Skin epidermis (tissue), 12 donors: ENCODE measurements at regions not wholly inside any gene's neighbourhood (a gene's known extent, or its start where the extent isn't known, plus 50 kb on each side); places are given as distances from the start of the nearest gene placed in this dataset.
"Not testable (repeated sequence)": the region's sequence is repeated elsewhere in the genome, so short reads cannot be mapped to it uniquely, and the experiment has no call there.

ENCODE experiments used
- H3K27ac ChIP-seq, 21 experiments: fragments of 200-600 bp; sonication (generic) in 11 of 21; one replicate each; pipeline ENCODE4 v1.5.0; 2020; ENCODE audit warnings: mild to moderate bottlenecking in 3 of 21, inconsistent platforms in 2 of 21, moderate library complexity in 2 of 21
- H3K4me3 ChIP-seq, 7 experiments: fragments of 200-600 bp; sonication (generic) in 2 of 7; one replicate each; pipeline ENCODE4 v1.5.0; 2020; ENCODE audit warnings: inconsistent platforms in 2 of 7, mild to moderate bottlenecking in 2 of 7, moderate library complexity in 1 of 7

DNA sequence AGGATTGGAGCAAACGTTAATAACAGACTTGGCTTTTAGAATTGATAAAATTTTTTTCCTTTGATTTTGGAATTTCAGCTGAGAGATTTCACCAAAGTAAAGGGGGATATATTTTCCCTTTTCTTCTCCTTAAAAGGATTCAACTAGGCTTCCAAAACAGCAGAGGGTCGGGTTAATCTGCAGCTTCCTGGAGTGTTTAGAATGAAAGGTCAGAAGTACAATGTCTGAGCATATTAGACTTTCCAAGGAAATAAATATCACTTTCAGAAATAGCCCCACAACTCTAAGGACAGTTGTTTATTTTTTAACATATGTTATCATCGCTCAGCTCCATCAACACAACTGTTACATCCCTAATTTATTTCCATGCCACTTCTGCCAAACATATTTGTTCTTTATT, 1532.9 kb upstream of the RAG2 start:
- no peak overlapping the region for H3K27ac ChIP-seq
- H3K4me3 ChIP-seq: no peak overlapping the region

GRCh38 chr11:38130514-38130913, 1532.5 kb upstream of the RAG2 start:
- H3K4me3 ChIP-seq: no peak overlapping the region
- H3K27ac ChIP-seq: no peak overlapping the region

DNA sequence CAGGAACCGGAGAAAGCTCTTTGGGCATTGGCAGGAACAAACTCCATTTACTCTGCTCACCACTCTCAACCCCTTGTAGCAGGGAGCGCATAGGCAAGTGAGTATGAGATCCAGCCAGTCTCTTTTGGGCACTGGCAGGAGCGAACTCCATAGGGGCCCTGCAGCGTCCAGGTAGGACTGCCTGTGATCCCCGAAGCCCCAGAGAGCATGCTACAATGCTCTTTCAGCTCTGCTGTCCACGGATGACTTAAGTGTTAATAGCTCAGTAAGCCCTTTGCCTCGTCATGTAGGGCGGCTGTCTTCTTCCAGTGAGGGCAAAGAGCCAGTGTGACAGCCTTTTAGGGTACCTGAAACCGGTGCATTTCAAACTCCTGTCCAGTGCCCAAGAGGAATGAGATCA, 1525.6 kb upstream of the RAG2 start:
- no peak overlapping the region for H3K4me3 ChIP-seq

GRCh38 chr11:38116616-38117015, 1518.6 kb upstream of the RAG2 start:
- H3K27ac ChIP-seq, H3K4me3 ChIP-seq: not testable (repeated sequence)

More for the DNA sequence above, 1525.6 kb upstream of the RAG2 start:
- no peak overlapping the region for H3K27ac ChIP-seq

- H3K4me3 ChIP-seq, H3K27ac ChIP-seq: not testable (repeated sequence)
Measured at GRCh38 chr11:38115381-38115780, 1517.3 kb upstream of the RAG2 start.

DNA sequence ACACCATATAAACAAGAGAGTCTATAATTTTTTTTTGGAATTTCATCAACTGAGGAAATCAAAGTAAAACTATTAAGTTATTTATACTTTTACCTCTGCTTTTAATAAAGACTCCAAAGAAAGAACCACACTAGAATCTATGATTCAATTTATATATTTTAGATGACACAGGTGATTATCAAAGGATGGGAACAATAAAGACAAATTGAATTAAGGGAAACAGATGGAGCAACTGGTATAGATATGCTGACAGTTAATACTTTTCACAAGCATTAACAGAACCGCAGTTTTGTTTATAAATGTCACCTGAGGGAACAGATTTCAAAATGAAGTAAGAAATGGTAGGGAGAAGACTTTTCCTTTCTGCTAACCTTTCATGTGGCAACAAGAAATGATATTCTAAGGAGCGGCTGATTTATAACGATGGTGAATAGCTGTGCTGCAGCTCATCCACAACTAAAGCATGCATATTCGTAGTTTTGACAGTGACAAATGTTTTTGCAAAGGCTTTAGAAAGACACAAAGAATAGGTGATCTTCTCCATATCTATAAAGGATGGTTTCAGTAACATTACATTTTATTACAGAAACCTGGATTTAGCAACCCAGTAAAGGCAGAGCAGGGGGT, 1502.9 kb upstream of the RAG2 start:
- no peak overlapping the region for H3K27ac ChIP-seq
- H3K4me3 ChIP-seq: no peak overlapping the region

GRCh38 chr11:38095268-38095667, 1497.2 kb upstream of the RAG2 start:
- no peak overlapping the region for H3K27ac ChIP-seq
- H3K4me3 ChIP-seq: no peak overlapping the region

DNA sequence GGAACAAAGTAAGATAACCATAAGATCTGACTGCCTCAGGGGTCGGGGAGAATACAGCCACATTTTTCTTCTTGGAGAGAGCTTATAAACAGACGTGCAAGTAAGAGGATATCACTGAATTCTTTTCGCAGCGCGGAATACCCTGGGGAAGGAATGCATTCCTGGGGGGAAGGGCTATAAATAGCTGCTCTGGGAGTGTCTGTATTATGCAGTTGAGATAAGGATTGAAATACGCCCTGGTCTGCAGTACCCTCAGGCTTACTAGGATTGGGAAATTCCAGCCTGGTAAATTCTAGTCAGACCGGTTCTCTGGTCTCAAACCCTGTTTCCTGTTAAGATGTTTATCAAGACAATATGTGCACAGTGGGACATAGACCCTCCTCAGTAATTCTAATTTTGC, 1491.7 kb upstream of the RAG2 start:
- Histone ChIP-seq H3K4me3 (no peak overlapping the region), H3K27ac (no peak overlapping the region)

GRCh38 chr11:38060920-38061319, 1462.9 kb upstream of the RAG2 start:
- Histone ChIP-seq H3K27ac (no peak overlapping the region), H3K4me3 (no peak overlapping the region)

GRCh38 chr11:38060136-38060535, 1462.1 kb upstream of the RAG2 start:
- Histone ChIP-seq H3K27ac (no peak overlapping the region), H3K4me3 (no peak overlapping the region)

DNA sequence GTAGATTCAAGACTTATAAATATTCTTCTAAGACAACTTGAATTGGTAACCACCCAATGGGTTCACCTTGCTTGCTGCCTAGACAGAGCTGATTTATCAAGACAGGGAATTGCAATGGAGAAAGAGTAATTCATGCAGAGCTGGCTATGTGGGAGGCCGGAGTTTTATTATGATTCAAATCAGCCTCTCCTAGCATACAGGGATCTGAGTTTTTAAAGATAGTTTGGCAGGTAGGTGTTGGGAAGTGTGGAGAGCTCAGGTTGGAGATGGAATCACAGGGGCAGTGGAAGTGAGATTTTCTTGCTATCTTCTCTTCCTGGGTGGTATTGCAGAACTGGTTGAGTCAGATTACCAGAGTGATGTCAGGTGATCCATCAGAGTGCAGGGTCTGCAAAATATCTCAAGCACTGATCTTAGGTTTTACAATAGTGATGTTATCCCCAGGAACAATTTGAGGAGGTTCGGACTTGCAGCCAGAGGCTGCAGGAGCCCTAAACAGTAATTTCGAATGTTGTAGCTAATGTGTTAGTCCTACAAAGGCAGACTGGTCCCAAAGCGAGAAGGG, 1448.6 kb upstream of the RAG2 start:
- no peak overlapping the region for H3K27ac ChIP-seq
- no peak overlapping the region for H3K4me3 ChIP-seq

- H3K27ac ChIP-seq: no peak overlapping the region
Measured at GRCh38 chr11:38043060-38043459, 1445.0 kb upstream of the RAG2 start.

DNA sequence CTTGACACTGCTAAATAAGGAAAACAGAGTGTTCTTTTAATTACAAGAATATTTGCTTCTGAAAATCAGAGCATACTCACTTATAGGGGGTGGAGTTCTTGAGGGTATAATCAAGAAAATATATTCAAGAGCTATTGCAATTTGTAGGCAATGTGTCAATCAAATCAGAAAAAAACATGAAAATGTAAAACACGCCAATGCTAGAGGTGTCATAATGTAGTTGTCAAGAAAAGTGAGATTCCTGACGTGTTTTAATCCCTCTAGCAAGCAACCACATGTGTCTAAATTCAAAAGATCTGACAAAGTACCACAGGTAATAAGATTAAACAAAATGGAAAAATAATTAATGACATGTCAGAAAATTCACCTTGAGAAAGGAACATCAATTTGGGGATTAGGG, 1440.7 kb upstream of the RAG2 start:
- Histone ChIP-seq H3K27ac (no peak overlapping the region), H3K4me3 (no peak overlapping the region)

More at GRCh38 chr11:38043060-38043459, 1445.0 kb upstream of the RAG2 start:
- H3K4me3 ChIP-seq: no peak overlapping the region

DNA sequence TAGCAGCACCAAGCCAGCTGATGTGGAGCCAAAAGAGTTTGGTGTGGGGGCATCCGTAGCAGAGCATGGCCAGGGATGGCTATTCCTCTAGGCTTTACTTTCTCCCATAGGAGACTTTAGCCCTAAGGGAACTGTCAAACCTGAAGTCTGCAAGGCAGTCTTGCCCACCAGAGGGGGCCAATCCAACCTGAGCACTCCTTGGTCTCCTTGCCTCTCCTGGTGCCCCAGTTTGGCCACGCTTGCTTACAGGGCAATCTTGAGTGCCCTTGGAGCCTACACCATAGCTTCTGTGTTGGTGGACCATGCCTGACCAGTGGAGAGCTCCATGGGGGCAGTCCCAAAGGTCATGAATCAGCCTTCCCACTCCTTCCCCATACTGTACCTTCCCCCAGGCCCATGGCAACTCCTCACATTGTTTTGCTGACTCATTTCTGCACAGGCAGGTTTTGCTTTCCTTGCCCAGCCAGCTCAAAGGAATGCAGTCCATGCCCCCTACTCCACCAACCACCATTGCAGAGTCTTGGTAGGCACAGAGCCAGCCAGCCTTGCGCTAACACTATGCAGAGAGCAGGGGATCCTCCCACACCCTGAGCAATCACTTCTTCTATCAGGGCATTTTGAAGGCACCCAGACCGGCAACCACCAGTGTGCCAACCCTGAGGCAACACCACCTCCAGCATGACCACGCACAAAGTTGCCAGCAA, 1421.2 kb upstream of the RAG2 start:
- Histone ChIP-seq H3K27ac (no peak overlapping the region), H3K4me3 (no peak overlapping the region)

DNA sequence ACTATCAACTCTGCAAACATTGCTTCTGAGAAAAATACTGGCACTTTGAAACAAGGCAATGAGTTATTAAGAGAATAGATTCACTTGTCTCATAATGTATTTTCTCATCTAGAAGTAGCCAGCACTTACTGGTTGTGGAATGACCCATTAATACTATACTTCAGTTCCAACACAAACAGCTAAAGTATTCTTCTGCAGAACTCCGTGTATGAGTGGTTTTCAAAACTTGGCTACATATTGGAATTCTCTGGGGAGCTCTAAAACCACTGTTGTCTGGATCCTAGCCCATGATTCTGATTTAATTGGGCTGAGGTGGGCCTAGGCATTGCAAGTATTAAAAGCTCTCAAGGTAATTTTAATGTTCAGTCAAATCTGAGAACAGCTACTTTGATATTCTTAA, 1416.4 kb upstream of the RAG2 start:
- Histone ChIP-seq H3K27ac (no peak overlapping the region), H3K4me3 (no peak overlapping the region)

DNA sequence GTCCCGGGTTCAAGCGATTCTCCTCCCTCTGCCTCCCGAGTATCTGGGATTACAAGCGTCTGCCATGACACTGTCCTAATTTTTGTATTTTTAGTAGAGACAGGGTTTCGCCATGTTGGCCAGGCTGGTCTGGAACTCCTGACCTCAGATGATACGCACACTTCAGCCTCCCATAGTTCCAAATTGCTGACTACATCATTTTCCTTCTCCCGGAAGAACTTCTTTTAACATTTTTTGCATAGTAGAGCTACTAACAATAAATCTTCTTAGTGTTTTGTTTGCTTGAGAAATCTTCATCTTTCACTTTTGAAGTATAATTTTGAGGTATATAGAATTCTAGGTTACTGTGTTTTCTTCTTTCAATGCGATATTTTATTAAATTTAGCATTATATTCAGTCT, 1415.1 kb upstream of the RAG2 start:
- Histone ChIP-seq H3K4me3 (no peak overlapping the region), H3K27ac (no peak overlapping the region)

- no peak overlapping the region for H3K4me3 ChIP-seq
Measured at GRCh38 chr11:38011496-38011895, 1413.5 kb upstream of the RAG2 start.

GRCh38 chr11:38009932-38010331, 1411.9 kb upstream of the RAG2 start:
- Histone ChIP-seq H3K27ac (no peak overlapping the region), H3K4me3 (no peak overlapping the region)

More at GRCh38 chr11:38011496-38011895, 1413.5 kb upstream of the RAG2 start:
- H3K27ac ChIP-seq: no peak overlapping the region

- H3K27ac ChIP-seq: no peak overlapping the region
- H3K4me3 ChIP-seq: no peak overlapping the region
Measured at GRCh38 chr11:38006466-38006865, 1408.4 kb upstream of the RAG2 start.

DNA sequence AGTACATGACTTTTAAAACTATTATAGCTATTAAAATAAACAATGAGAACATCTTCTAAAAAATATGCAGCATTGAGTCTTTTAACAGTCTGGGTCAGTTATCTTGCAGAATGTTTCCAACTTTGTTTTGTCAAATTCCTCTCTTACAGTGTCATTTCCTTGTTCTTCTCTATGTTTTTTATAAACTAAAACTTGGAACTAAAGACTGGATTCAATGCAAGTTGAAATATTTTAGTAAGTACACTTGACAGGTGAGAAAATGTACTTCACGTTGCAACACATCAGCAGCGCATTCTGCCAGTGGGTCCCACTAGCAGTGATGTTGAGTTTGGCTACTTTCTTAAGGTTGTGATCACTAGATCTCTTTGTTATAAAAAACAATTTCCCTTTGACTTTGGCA, 1407.6 kb upstream of the RAG2 start:
- Histone ChIP-seq H3K4me3 (no peak overlapping the region), H3K27ac (no peak overlapping the region)

GRCh38 chr11:37999171-37999570, 1401.1 kb upstream of the RAG2 start:
- no peak overlapping the region for H3K27ac ChIP-seq
- H3K4me3 ChIP-seq: no peak overlapping the region
